ENCODE measurements at regions not wholly inside any gene's neighbourhood (a gene's known extent, or its start where the extent isn't known, plus 50 kb on each side); places are given as distances from the start of the nearest gene placed in this dataset.

GRCh38 chr4:10168151-10168550, 51.6 kb upstream of the WDR1 start:
- TF ChIP-seq EZH2 (IDR thresholded peaks at IDR 0.05; ENCODE audit: borderline replicate concordance, low read depth, low read length, severe bottlenecking) (no peak), CTCF (IDR thresholded peaks at IDR 0.05; ENCODE audit: borderline replicate concordance, extremely low read depth, low read length, poor library complexity, severe bottlenecking) (no peak)

Data from DND-41 (cell line).